Prostate gland (tissue), 2 donors: ENCODE measurements at regions not wholly inside any gene's neighbourhood (a gene's known extent, or its start where the extent isn't known, plus 50 kb on each side); places are given as distances from the start of the nearest gene placed in this dataset.

Source experiments
- POLR2A ChIP-seq: fragments of 450-650 bp; IDR thresholded peaks from one replicate; pipeline ENCODE4 v1.6.1; 2016; ENCODE audit warnings: antibody characterized with exemption, mild to moderate bottlenecking
- POLR2AphosphoS5 ChIP-seq: sonication (generic); formaldehyde crosslinking; IDR thresholded peaks from one replicate; pipeline ENCODE4 v1.6.1; 2017; ENCODE audit warnings: antibody characterized with exemption
- TF ChIP-seq, protein P1 (sequence below), 4 experiments: fragments of 200-600 bp in 2 of 4; fragments of 450-650 bp in 2 of 4; sonication (generic) in 2 of 4; IDR thresholded peaks; 1 replicate in 3 of 4; 2 replicates in 1 of 4; pipeline ENCODE4 v1.5.1; 2016 to 2019; ENCODE audit warnings: antibody characterized with exemption in 4 of 4, mild to moderate bottlenecking in 2 of 4, moderate library complexity in 2 of 4

DNA sequence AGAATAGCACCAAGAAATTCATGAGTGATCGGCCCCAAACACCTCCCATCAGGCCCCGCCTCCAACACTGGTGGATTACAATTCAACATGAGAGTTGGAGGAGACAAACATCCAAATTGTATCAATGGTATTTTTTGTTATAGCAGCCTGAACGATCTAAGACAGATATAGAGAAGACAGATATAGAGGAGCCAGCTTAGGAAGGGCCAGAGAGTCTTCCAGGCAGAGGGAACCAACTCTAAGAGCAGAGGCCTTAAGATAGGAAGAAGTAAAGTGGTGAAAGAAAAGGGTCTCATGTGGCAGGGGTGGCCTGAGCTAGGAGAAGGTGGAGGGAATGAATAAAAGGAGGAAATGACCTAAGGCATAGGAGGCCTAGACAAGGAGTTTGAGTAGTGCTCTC lies 158.8 kb upstream of the TBL1XR1 start:
- TF ChIP-seq, protein P1, sequence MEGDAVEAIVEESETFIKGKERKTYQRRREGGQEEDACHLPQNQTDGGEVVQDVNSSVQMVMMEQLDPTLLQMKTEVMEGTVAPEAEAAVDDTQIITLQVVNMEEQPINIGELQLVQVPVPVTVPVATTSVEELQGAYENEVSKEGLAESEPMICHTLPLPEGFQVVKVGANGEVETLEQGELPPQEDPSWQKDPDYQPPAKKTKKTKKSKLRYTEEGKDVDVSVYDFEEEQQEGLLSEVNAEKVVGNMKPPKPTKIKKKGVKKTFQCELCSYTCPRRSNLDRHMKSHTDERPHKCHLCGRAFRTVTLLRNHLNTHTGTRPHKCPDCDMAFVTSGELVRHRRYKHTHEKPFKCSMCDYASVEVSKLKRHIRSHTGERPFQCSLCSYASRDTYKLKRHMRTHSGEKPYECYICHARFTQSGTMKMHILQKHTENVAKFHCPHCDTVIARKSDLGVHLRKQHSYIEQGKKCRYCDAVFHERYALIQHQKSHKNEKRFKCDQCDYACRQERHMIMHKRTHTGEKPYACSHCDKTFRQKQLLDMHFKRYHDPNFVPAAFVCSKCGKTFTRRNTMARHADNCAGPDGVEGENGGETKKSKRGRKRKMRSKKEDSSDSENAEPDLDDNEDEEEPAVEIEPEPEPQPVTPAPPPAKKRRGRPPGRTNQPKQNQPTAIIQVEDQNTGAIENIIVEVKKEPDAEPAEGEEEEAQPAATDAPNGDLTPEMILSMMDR (IDR thresholded peaks at IDR 0.05): no peak
- TF ChIP-seq POLR2A: no peak
- TF ChIP-seq POLR2AphosphoS5: no peak
